H1 (cell line): ENCODE measurements at regions not wholly inside any gene's neighbourhood (a gene's known extent, or its start where the extent isn't known, plus 50 kb on each side); places are given as distances from the start of the nearest gene placed in this dataset.
"Not testable (repeated sequence)": the region's sequence is repeated elsewhere in the genome, so short reads cannot be mapped to it uniquely, and the experiment has no call there.

ENCODE experiments used
- BCL11A ChIP-seq, 2 experiments: IDR thresholded peaks; one replicate each; pipeline ENCODE4 v1.6.1; 2011; ENCODE audit warnings: low read depth in 2 of 2, low read length in 2 of 2, mild to moderate bottlenecking in 2 of 2
- EP300 ChIP-seq, 2 experiments: IDR thresholded peaks; 1 replicate in 1 of 2; 2 replicates in 1 of 2; pipeline ENCODE4 v1.6.1; 2011 to 2012; ENCODE audit warnings: low read depth in 2 of 2, low read length in 2 of 2, mild to moderate bottlenecking in 2 of 2, borderline replicate concordance in 1 of 2, inconsistent platforms in 1 of 2, moderate library complexity in 1 of 2
- FOSL1 ChIP-seq: IDR thresholded peaks from 2 replicates; pipeline ENCODE4 v1.6.1; 2011; ENCODE audit warnings: mild to moderate bottlenecking, low read depth, low read length, moderate library complexity; ENCODE audit not compliant: insufficient read depth
- POLR2A ChIP-seq, 2 experiments: IDR thresholded peaks; 1 replicate in 1 of 2; 2 replicates in 1 of 2; pipeline ENCODE4 v1.6.1; 2011; ENCODE audit warnings: low read depth in 2 of 2, low read length in 2 of 2, mild to moderate bottlenecking in 2 of 2; ENCODE audit errors: control extremely low read depth in 1 of 2
- POLR2AphosphoS5 ChIP-seq: IDR thresholded peaks from 2 replicates; pipeline ENCODE4 v1.6.1; 2011; ENCODE audit warnings: low read depth, low read length
- SIRT6 ChIP-seq: IDR thresholded peaks from one replicate; pipeline ENCODE4 v1.7.1; 2012; ENCODE audit warnings: low read length, inconsistent platforms
- ZNF274 ChIP-seq: IDR thresholded peaks from 2 replicates; pipeline ENCODE4 v1.7.0; 2012; ENCODE audit warnings: low read length, borderline replicate concordance; ENCODE audit errors: extremely low read depth
- TF ChIP-seq, protein P1 (sequence below), 3 experiments: IDR thresholded peaks; 1 replicate in 2 of 3; 2 replicates in 1 of 3; pipeline versions ENCODE4 v1.5.1 to v1.6.1; 2011; ENCODE audit warnings: low read length in 3 of 3, mild to moderate bottlenecking in 3 of 3, inconsistent platforms in 2 of 3, low read depth in 1 of 3, moderate library complexity in 1 of 3; ENCODE audit not compliant: insufficient read depth in 1 of 3; ENCODE audit errors: control extremely low read depth in 1 of 3
- TF ChIP-seq, protein P2 (sequence below): IDR thresholded peaks from 2 replicates; pipeline ENCODE4 v1.6.1; 2012; ENCODE audit warnings: inconsistent platforms

DNA sequence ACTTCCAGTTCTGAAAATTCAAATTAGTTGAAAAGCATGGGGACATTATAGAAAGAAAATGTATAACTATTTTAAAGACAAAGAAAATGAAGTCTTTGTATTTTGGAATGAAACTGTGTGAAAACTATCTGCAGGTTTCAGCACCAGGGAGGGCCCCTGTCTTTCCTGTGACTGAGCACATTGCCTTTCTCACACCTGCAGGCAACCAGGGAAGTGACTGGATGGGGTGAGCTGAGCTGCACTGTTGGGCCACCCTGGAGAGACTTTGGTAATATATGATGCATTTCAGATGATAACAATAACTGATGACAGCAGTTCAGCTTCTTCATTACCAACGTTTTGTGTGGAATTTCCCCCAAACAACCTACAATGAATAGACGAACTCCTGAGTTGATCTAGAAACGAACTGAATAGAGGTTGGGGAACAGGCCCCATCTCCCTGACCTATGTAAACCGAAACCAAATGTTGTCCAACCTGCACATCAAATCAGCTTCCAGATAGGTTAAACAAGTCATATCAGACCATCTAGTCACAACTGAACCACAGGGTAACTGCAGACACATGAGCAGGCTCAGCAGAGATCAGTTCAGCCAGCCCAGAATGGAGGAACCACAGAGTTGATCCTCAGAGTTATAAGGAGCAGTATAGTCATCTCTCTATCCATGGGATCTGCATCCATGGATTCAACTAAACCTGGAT is 1402.2 kb downstream of the RPIA start:
- TF ChIP-seq, protein P1, sequence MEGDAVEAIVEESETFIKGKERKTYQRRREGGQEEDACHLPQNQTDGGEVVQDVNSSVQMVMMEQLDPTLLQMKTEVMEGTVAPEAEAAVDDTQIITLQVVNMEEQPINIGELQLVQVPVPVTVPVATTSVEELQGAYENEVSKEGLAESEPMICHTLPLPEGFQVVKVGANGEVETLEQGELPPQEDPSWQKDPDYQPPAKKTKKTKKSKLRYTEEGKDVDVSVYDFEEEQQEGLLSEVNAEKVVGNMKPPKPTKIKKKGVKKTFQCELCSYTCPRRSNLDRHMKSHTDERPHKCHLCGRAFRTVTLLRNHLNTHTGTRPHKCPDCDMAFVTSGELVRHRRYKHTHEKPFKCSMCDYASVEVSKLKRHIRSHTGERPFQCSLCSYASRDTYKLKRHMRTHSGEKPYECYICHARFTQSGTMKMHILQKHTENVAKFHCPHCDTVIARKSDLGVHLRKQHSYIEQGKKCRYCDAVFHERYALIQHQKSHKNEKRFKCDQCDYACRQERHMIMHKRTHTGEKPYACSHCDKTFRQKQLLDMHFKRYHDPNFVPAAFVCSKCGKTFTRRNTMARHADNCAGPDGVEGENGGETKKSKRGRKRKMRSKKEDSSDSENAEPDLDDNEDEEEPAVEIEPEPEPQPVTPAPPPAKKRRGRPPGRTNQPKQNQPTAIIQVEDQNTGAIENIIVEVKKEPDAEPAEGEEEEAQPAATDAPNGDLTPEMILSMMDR (IDR thresholded peaks at IDR 0.05; ENCODE audit: control extremely low read depth in 1 of 3, insufficient read depth in 1 of 3, low read depth in 1 of 3, low read length in 3 of 3), result not testable (repeated sequence)
- TF ChIP-seq, protein P2, sequence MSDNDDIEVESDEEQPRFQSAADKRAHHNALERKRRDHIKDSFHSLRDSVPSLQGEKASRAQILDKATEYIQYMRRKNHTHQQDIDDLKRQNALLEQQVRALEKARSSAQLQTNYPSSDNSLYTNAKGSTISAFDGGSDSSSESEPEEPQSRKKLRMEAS, result not testable (repeated sequence)
- TF ChIP-seq POLR2A (IDR thresholded peaks at IDR 0.05; ENCODE audit: control extremely low read depth in 1 of 2, low read depth in 2 of 2, low read length in 2 of 2); POLR2AphosphoS5; BCL11A (IDR thresholded peaks at IDR 0.05; ENCODE audit: low read depth in 2 of 2, low read length in 2 of 2); EP300 (IDR thresholded peaks at IDR 0.05; ENCODE audit: borderline replicate concordance in 1 of 2, low read depth in 2 of 2, low read length in 2 of 2); FOSL1; SIRT6; ZNF274: not testable (repeated sequence)
